Endothelial cell of umbilical vein (primary cell): ENCODE measurements at regions not wholly inside any gene's neighbourhood (a gene's known extent, or its start where the extent isn't known, plus 50 kb on each side); places are given as distances from the start of the nearest gene placed in this dataset.

Source experiments
- BruUV-seq: library from RNA; stranded (reverse); fragments of 400-500 nt; replicated peaks from 2 replicates; lab custom pipeline; 2021; lab: Mats Ljungman, UMichigan
- CTCF ChIA-PET: fragments of 300-600, 350-600 bp; sonication (Branson Sonifier 250); formaldehyde crosslinking; loops from one replicate; lab custom pipeline; 2021; ENCODE audit warnings: antibody characterized with exemption, inconsistent platforms; lab: Charles Lee
- POLR2A ChIA-PET: fragments of 300-600, 350-600 bp; sonication (Branson Sonifier 250); formaldehyde crosslinking; loops from one replicate; lab custom pipeline; 2021; ENCODE audit warnings: antibody characterized with exemption, inconsistent platforms; lab: Charles Lee
- DNase-seq: peaks from one replicate; pipeline ENCODE4 v3.0.0-alpha.2; 2011; ENCODE audit warnings: low read depth, low spot score
- FAIRE-seq: peaks from 2 replicates; lab custom pipeline; 2011; peaks lifted over from hg19 to GRCh38; lab: Jason Lieb, UNC
- H2AFZ ChIP-seq: 2 replicates; pipeline ENCODE4 v1.6.0; 2012; ENCODE audit warnings: low read depth, low read length, control low read depth, inconsistent platforms
- H3K27ac ChIP-seq: 2 replicates; pipeline ENCODE4 v1.5.1; 2011; ENCODE audit warnings: low read depth, mild to moderate bottlenecking, control low read depth, low read length, moderate library complexity; ENCODE audit not compliant: insufficient read depth
- H3K27me3 ChIP-seq, 2 experiments: 2 replicates each; pipeline versions ENCODE4 v1.6.0 to v1.6.1; 2011; ENCODE audit warnings: low read length in 2 of 2, mixed read lengths in 1 of 2; ENCODE audit not compliant: control insufficient read depth in 2 of 2, insufficient read depth in 2 of 2
- H3K36me3 ChIP-seq, 2 experiments: 2 replicates in 1 of 2; 3 replicates in 1 of 2; pipeline ENCODE4 v1.5.1; 2011; ENCODE audit warnings: low read length in 2 of 2, mild to moderate bottlenecking in 1 of 2, moderate library complexity in 1 of 2; ENCODE audit not compliant: control insufficient read depth in 2 of 2, insufficient read depth in 2 of 2; ENCODE audit errors: extremely low read depth in 1 of 2
- H3K4me1 ChIP-seq: 3 replicates; pipeline ENCODE4 v1.5.1; 2011; ENCODE audit warnings: mild to moderate bottlenecking, low read length; ENCODE audit not compliant: control insufficient read depth, insufficient read depth; ENCODE audit errors: extremely low read depth
- H3K4me2 ChIP-seq: 2 replicates; pipeline ENCODE4 v1.6.1; 2011; ENCODE audit warnings: low read length, control low read depth, mixed read lengths; ENCODE audit not compliant: insufficient read depth
- H3K4me3 ChIP-seq, 3 experiments: fragments of 200-600 bp in 1 of 3; sonication (generic), shearing (Covaris generic) in 1 of 3; replicated peaks in 1 of 3; 2 replicates each; pipeline ENCODE4 v1.5.1; 2011 to 2016; ENCODE audit warnings: control low read depth in 3 of 3, low read length in 3 of 3, mild to moderate bottlenecking in 2 of 3, inconsistent platforms in 1 of 3, low read depth in 1 of 3, moderate library complexity in 1 of 3; ENCODE audit not compliant: insufficient read depth in 1 of 3
- H3K79me2 ChIP-seq: 2 replicates; pipeline ENCODE4 v1.6.0; 2012; ENCODE audit warnings: low read length, inconsistent platforms; ENCODE audit not compliant: control insufficient read depth, insufficient read depth
- H3K9ac ChIP-seq: replicated peaks from 2 replicates; pipeline ENCODE3; 2011; ENCODE audit warnings: low read length, control low read depth; ENCODE audit not compliant: insufficient read depth; ENCODE audit errors: extremely low read depth
- H3K9me1 ChIP-seq: replicated peaks from 3 replicates; pipeline ENCODE4 v1.6.0; 2011; ENCODE audit warnings: mild to moderate bottlenecking, low read length; ENCODE audit not compliant: control insufficient read depth, insufficient read depth; ENCODE audit errors: extremely low read depth
- H3K9me3 ChIP-seq: replicated peaks from 2 replicates; pipeline ENCODE4 v1.5.1; 2012; ENCODE audit warnings: low read length, inconsistent platforms; ENCODE audit not compliant: control insufficient read depth, insufficient read depth
- H4K20me1 ChIP-seq: replicated peaks from 2 replicates; pipeline ENCODE3; 2011; ENCODE audit warnings: mild to moderate bottlenecking, low read length; ENCODE audit not compliant: control insufficient read depth, insufficient read depth; ENCODE audit errors: extremely low read depth
- CTCF ChIP-seq, 2 donors: IDR thresholded peaks; 1 replicate in 1 of 2; 2 replicates in 1 of 2; pipeline ENCODE4 v1.5.1; 2011; ENCODE audit warnings: low read length in 2 of 2, mild to moderate bottlenecking in 2 of 2, moderate library complexity in 2 of 2, control low read depth in 1 of 2, inconsistent platforms in 1 of 2, low read depth in 1 of 2; ENCODE audit not compliant: insufficient read depth in 1 of 2; ENCODE audit errors: extremely low read depth in 1 of 2
- EZH2 ChIP-seq: IDR thresholded peaks from 2 replicates; pipeline ENCODE4 v1.6.1; 2012; ENCODE audit warnings: borderline replicate concordance, low read depth, mild to moderate bottlenecking, moderate library complexity, low read length, inconsistent platforms; ENCODE audit not compliant: severe bottlenecking
- FOS ChIP-seq: IDR thresholded peaks from 2 replicates; pipeline ENCODE4 v1.6.1; 2011; ENCODE audit warnings: mild to moderate bottlenecking, low read length, moderate library complexity, borderline replicate concordance; ENCODE audit not compliant: insufficient read depth
- GATA2 ChIP-seq: IDR thresholded peaks from 2 replicates; pipeline ENCODE4 v1.7.0; 2011; ENCODE audit warnings: low read depth, mild to moderate bottlenecking, moderate library complexity, mixed read lengths, low read length; ENCODE audit not compliant: insufficient read length, insufficient read depth
- JUN ChIP-seq: IDR thresholded peaks from 2 replicates; pipeline ENCODE4 v1.6.1; 2011; ENCODE audit warnings: borderline replicate concordance, low read depth; ENCODE audit not compliant: insufficient read length, insufficient read depth
- MAX ChIP-seq: IDR thresholded peaks from 2 replicates; pipeline ENCODE4 v1.6.1; 2011; ENCODE audit not compliant: insufficient read depth, insufficient read length
- MYC ChIP-seq: IDR thresholded peaks from one replicate; pipeline ENCODE4 v1.6.1; 2011; ENCODE audit warnings: mild to moderate bottlenecking, low read depth, low read length
- POLR2A ChIP-seq: IDR thresholded peaks from 2 replicates; pipeline ENCODE4 v1.6.1; 2012; ENCODE audit warnings: low read depth, mild to moderate bottlenecking, control low read depth, low read length
- POLR2AphosphoS5 ChIP-seq: IDR thresholded peaks from 2 replicates; pipeline ENCODE4 v1.6.1; 2012; ENCODE audit warnings: low read depth, mild to moderate bottlenecking, control low read depth, low read length, moderate library complexity; ENCODE audit not compliant: insufficient read depth
- dilution Hi-C: fragments of 300-500 bp; cut with MboI; formaldehyde crosslinking; loops from one replicate; pipeline ENCODE4 v1.15.0; 2019; ENCODE audit warnings: low sequenced_read_pairs; ENCODE audit not compliant: extremely low pct_ligation_motif_present
- intact Hi-C: fragments of 100-400 bp; cut with micrococcal nuclease; formaldehyde crosslinking; loops from one replicate; pipeline ENCODE4 v1.10.0; 2022

- Histone ChIP-seq H3K4me2 (peak overlapping the region; percentile 13), H3K79me2 (no peaks in the 10 kb centered on the region), H3K9ac (no peak overlapping the region), H3K36me3 (no peaks in the 10 kb centered on the region), H3K27me3 (no peaks in the 10 kb centered on the region), H2AFZ (no peak overlapping the region), H3K9me3 (no peaks in the 10 kb centered on the region), H3K4me1 (peaks cover 18% of the 10 kb centered on the region), H3K9me1 (no peaks in the 10 kb centered on the region), H3K27ac (no peak overlapping the region), H4K20me1 (no peaks in the 10 kb centered on the region), H3K4me3 (no peak overlapping the region)
- ChIA-PET CTCF (interaction anchor here (0.6 to 1.6 kb wide), 7 partner anchors 17 to 520 kb away, joined by 3 to 7 read pairs (median 3); no protein-coding TSS in a partner anchor), POLR2A (interaction anchor here (2.1 kb wide), 1 partner anchor 441 kb away, joined by 6 read pairs; the partner anchor contains the start of gene PLK2)
- DNase-seq (peak; percentile 93), FAIRE-seq (peak; percentile 96)
- intact Hi-C loops (loop anchor here (1.0 to 2.0 kb wide), 2 partner anchors 227 to 441 kb away; partner anchors contain the start of gene PLK2), dilution Hi-C loops (no loop called here)
- BruUV-seq = no TSS peak
- TF ChIP-seq MYC = no peak
- TF ChIP-seq GATA2 = peak; percentile 96
- TF ChIP-seq POLR2AphosphoS5 = peak; percentile 75
- TF ChIP-seq FOS = peak; percentile 83
These were observed 440.3 kb downstream of the PLK2 start for GRCh38 chr5:58019614-58020013.

GRCh38 chr5:58018016-58018415, 441.9 kb downstream of the PLK2 start:
- FAIRE-seq = no peak
- peaks cover 18% of the 10 kb centered on the region for H3K4me1 ChIP-seq
- ChIA-PET POLR2A (interaction anchor here (1.7 kb wide), 1 partner anchor 442 kb away, joined by 5 read pairs; the partner anchor contains the start of gene PLK2), CTCF (interaction anchor here (1.2 to 1.6 kb wide), 2 partner anchors 238 to 518 kb away, joined by 4 read pairs; no protein-coding TSS in a partner anchor)
- H3K4me2 ChIP-seq = no peak overlapping the region
- no peaks in the 10 kb centered on the region for H3K9me1 ChIP-seq
- intact Hi-C loops (loop anchor here (2.0 kb wide), 1 partner anchor 229 kb away; no protein-coding TSS in a partner anchor), dilution Hi-C loops (no loop called here)
- no peaks in the 10 kb centered on the region for H3K9me3 ChIP-seq
- H3K4me3 ChIP-seq = no peak overlapping the region
- no peaks in the 10 kb centered on the region for H3K79me2 ChIP-seq
- no peaks in the 10 kb centered on the region for H3K36me3 ChIP-seq
- DNase-seq = peak; percentile 1
- no peaks in the 10 kb centered on the region for H3K27me3 ChIP-seq
- H3K27ac ChIP-seq = no peak overlapping the region
- no peak overlapping the region for H3K9ac ChIP-seq
- H4K20me1 ChIP-seq = no peaks in the 10 kb centered on the region
- no TSS peak for BruUV-seq
- TF ChIP-seq MYC = no peak
- no peak for TF ChIP-seq GATA2
- TF ChIP-seq FOS = no peak
- no peak for TF ChIP-seq EZH2
- TF ChIP-seq MAX = no peak
- TF ChIP-seq CTCF (IDR thresholded peaks at IDR 0.05; ENCODE audit: extremely low read depth in 1 of 2, insufficient read depth in 1 of 2, low read depth in 1 of 2, low read length in 2 of 2) = no peak
- TF ChIP-seq JUN = no peak
- TF ChIP-seq POLR2A = no peak
- no peak for TF ChIP-seq POLR2AphosphoS5
- no peak overlapping the region for H2AFZ ChIP-seq
